WTC11 (cell line): ENCODE measurements at regions not wholly inside any gene's neighbourhood (a gene's known extent, or its start where the extent isn't known, plus 50 kb on each side); places are given as distances from the start of the nearest gene placed in this dataset.

Experiments
- ATAC-seq: fragments of 200-7000 bp; cut with Tn5 transposase; 2 replicates; pipeline ENCODE4 v1.10.0; 2021; ENCODE audit warnings: mild to moderate bottlenecking, moderate library complexity
- CTCF ChIA-PET: fragments of 300-600 bp; sonication (Branson Sonifier 250); formaldehyde crosslinking; loops from one replicate; lab custom pipeline; 2021; ENCODE audit warnings: antibody characterized with exemption; lab: Charles Lee
- POLR2A ChIA-PET: fragments of 350-600 bp; sonication (Branson Sonifier 250); formaldehyde crosslinking; loops from one replicate; lab custom pipeline; 2021; ENCODE audit warnings: antibody characterized with exemption; lab: Charles Lee
- DNase-seq: peaks from one replicate; pipeline ENCODE4 v3.0.0; 2021; ENCODE audit warnings: low spot score
- H3K27ac Mint-ChIP-seq: 2 replicates; pipeline ENCODE4 v1.8.0; 2021; ENCODE audit warnings: mixed read lengths
- H3K27me3 Mint-ChIP-seq: 2 replicates; pipeline ENCODE4 v1.8.0; 2021; ENCODE audit warnings: low read depth, mild to moderate bottlenecking, moderate library complexity, mixed read lengths
- H3K36me3 Mint-ChIP-seq: 2 replicates; pipeline ENCODE4 v1.8.0; 2021; ENCODE audit warnings: mixed read lengths
- H3K4me1 Mint-ChIP-seq: 2 replicates; pipeline ENCODE4 v1.8.0; 2022; ENCODE audit warnings: mixed read lengths
- H3K4me3 Mint-ChIP-seq: 2 replicates; pipeline ENCODE4 v1.8.0; 2021; ENCODE audit warnings: mild to moderate bottlenecking, moderate library complexity, mixed read lengths
- H3K9me3 Mint-ChIP-seq: 2 replicates; pipeline ENCODE4 v1.8.0; 2021; ENCODE audit warnings: mixed read lengths
- ATF1 ChIP-seq: sonication (generic); formaldehyde crosslinking; IDR thresholded peaks from 2 replicates; pipeline ENCODE4 v1.8.1; 2023; ENCODE audit warnings: mild to moderate bottlenecking, moderate library complexity, missing genetic modification reagents
- CREM ChIP-seq: sonication (generic); formaldehyde crosslinking; IDR thresholded peaks from 2 replicates; pipeline ENCODE4 v1.8.1; 2022; ENCODE audit warnings: mild to moderate bottlenecking, missing genetic modification reagents, moderate library complexity
- E2F1 ChIP-seq: sonication (generic); formaldehyde crosslinking; IDR thresholded peaks from 2 replicates; pipeline ENCODE4 v1.8.0; 2022; ENCODE audit warnings: mild to moderate bottlenecking, missing genetic modification reagents
- ESRRA ChIP-seq: sonication (generic); formaldehyde crosslinking; IDR thresholded peaks from 2 replicates; pipeline ENCODE4 v1.8.1; 2022; ENCODE audit warnings: mild to moderate bottlenecking, missing genetic modification reagents, borderline replicate concordance
- FOXK1 ChIP-seq: sonication (generic); formaldehyde crosslinking; IDR thresholded peaks from 2 replicates; pipeline ENCODE4 v1.8.0; 2022; ENCODE audit warnings: mild to moderate bottlenecking, moderate library complexity, missing genetic modification reagents
- FOXP4 ChIP-seq: sonication (generic); formaldehyde crosslinking; IDR thresholded peaks from 2 replicates; pipeline ENCODE4 v1.8.0; 2022; ENCODE audit warnings: mild to moderate bottlenecking, missing genetic modification reagents
- GABPB1 ChIP-seq: sonication (generic); formaldehyde crosslinking; IDR thresholded peaks from 2 replicates; pipeline ENCODE4 v1.8.1; 2023; ENCODE audit warnings: mild to moderate bottlenecking, missing genetic modification reagents
- JUN ChIP-seq: sonication (generic); formaldehyde crosslinking; IDR thresholded peaks from 2 replicates; pipeline ENCODE4 v1.8.0; 2023; ENCODE audit warnings: mild to moderate bottlenecking, missing genetic modification reagents
- MXD4 ChIP-seq: fragments of 250-450 bp; sonication (Bioruptor Pico); IDR thresholded peaks from 2 replicates; pipeline ENCODE4 v1.8.0; 2021; ENCODE audit warnings: mild to moderate bottlenecking, moderate library complexity, borderline replicate concordance
- NFE2L1 ChIP-seq: sonication (generic); formaldehyde crosslinking; IDR thresholded peaks from 2 replicates; pipeline ENCODE4 v1.8.1; 2023; ENCODE audit warnings: missing genetic modification reagents
- PREB ChIP-seq: sonication (generic); formaldehyde crosslinking; IDR thresholded peaks from 2 replicates; pipeline ENCODE4 v1.8.1; 2022; ENCODE audit warnings: mild to moderate bottlenecking, missing genetic modification reagents, moderate library complexity, borderline replicate concordance
- ZNF138 ChIP-seq: sonication (generic); formaldehyde crosslinking; conservative IDR thresholded peaks from 2 replicates; pipeline ENCODE4 v1.8.1; 2022; ENCODE audit warnings: mild to moderate bottlenecking, moderate library complexity, missing genetic modification reagents
- ZNF263 ChIP-seq: sonication (generic); formaldehyde crosslinking; IDR thresholded peaks from 2 replicates; pipeline ENCODE4 v1.8.1; 2022; ENCODE audit warnings: low read depth, mild to moderate bottlenecking, moderate library complexity, missing genetic modification reagents

- TF ChIP-seq FOXP4 (CRISPR knock-in tag) (no peak), CREM (CRISPR knock-in tag) (no peak), ZNF138 (no peak), NFE2L1 (no peak)
Observed at GRCh38 chr9:129241725-129242124, 63.7 kb upstream of the IER5L start (continued).

GRCh38 chr9:129240581-129241211 is 62.6 kb upstream of the IER5L start:
- no peaks in the 10 kb centered on the region; the same call in 1 of the 2 replicates for H3K27me3 Mint-ChIP-seq
- POLR2A ChIA-PET = no interaction called here
- H3K36me3 Mint-ChIP-seq = no peaks in the 10 kb centered on the region
- no peak for TF ChIP-seq E2F1 (CRISPR knock-in tag)
- TF ChIP-seq ESRRA (CRISPR knock-in tag) = no peak
- no peak for TF ChIP-seq PREB (CRISPR knock-in tag)
- no peak for TF ChIP-seq GABPB1 (CRISPR knock-in tag)
- no peak for TF ChIP-seq JUN (CRISPR knock-in tag)
- no peak for TF ChIP-seq MXD4 (CRISPR knock-in tag)
- H3K4me1 Mint-ChIP-seq = peaks cover 37% of the 10 kb centered on the region
- no peak overlapping the region for H3K4me3 Mint-ChIP-seq
- CTCF ChIA-PET = interaction anchor here (1.1 to 1.6 kb wide), 3 partner anchors 58 to 98 kb away, joined by 3 to 4 read pairs (median 4); partner anchors contain the start of gene IER5L
- H3K27ac Mint-ChIP-seq = no peak overlapping the region
- H3K9me3 Mint-ChIP-seq = no peaks in the 10 kb centered on the region
- no peak for ATAC-seq
- DNase-seq = no peak

GRCh38 chr9:129239946-129240490 is 62.0 kb upstream of the IER5L start:
- DNase-seq (no peak), ATAC-seq (no peak)
- Mint-ChIP-seq H3K4me3 (no peak overlapping the region), H3K27ac (no peak overlapping the region), H3K36me3 (no peaks in the 10 kb centered on the region), H3K4me1 (peaks cover 33% of the 10 kb centered on the region), H3K9me3 (no peaks in the 10 kb centered on the region), H3K27me3 (no peaks in the 10 kb centered on the region; the same call in 1 of the 2 replicates)
- POLR2A ChIA-PET = no interaction called here
- CTCF ChIA-PET = interaction anchor here (1.1 kb wide), 2 partner anchors 57 to 62 kb away, joined by 3 to 4 read pairs; partner anchors contain the start of gene IER5L
- no peak for TF ChIP-seq FOXK1 (CRISPR knock-in tag)

GRCh38 chr9:129237803-129238202 is 59.7 kb upstream of the IER5L start:
- TF ChIP-seq ATF1 (CRISPR knock-in tag) = no peak
- no peak for TF ChIP-seq ZNF263 (CRISPR knock-in tag)
- POLR2A ChIA-PET = interaction anchor here (0.5 to 1.3 kb wide), 3 partner anchors 60 to 1955 kb away, joined by 3 to 4 read pairs (median 3); partner anchors contain the start of gene IER5L
- H3K4me1 Mint-ChIP-seq = peaks cover 26% of the 10 kb centered on the region
- no peak for DNase-seq
- H3K27me3 Mint-ChIP-seq = no peaks in the 10 kb centered on the region; the same call in 1 of the 2 replicates
- CTCF ChIA-PET = interaction anchor here (0.6 to 3.1 kb wide), 7 partner anchors 55 to 387 kb away, joined by 3 to 11 read pairs (median 4); no protein-coding TSS in a partner anchor
- H3K9me3 Mint-ChIP-seq = no peaks in the 10 kb centered on the region
- H3K36me3 Mint-ChIP-seq = peaks cover 5% of the 10 kb centered on the region
- no peak for ATAC-seq
- H3K27ac Mint-ChIP-seq = no peak overlapping the region
- no peak overlapping the region for H3K4me3 Mint-ChIP-seq
